NB4 (cell line): ENCODE measurements at regions not wholly inside any gene's neighbourhood (a gene's known extent, or its start where the extent isn't known, plus 50 kb on each side); places are given as distances from the start of the nearest gene placed in this dataset.

Source experiments
- CTCF ChIP-seq: IDR thresholded peaks from one replicate; pipeline ENCODE4 v1.5.1; 2012; ENCODE audit warnings: low read depth, low read length
- MAX ChIP-seq: IDR thresholded peaks from 2 replicates; pipeline ENCODE4 v1.6.1; 2011; ENCODE audit warnings: low read depth, low read length

- TF ChIP-seq CTCF (no peak), MAX (no peak)
These were observed 141.9 kb upstream of the FAM241A start for GRCh38 chr4:112003231-112003907.
